C4-2B (cell line): ENCODE measurements at regions not wholly inside any gene's neighbourhood (a gene's known extent, or its start where the extent isn't known, plus 50 kb on each side); places are given as distances from the start of the nearest gene placed in this dataset.

Experiments
- CTCF ChIP-seq: fragments of 450-650 bp; conservative IDR thresholded peaks from 2 replicates; pipeline ENCODE4 v1.5.1; 2017; ENCODE audit warnings: mild to moderate bottlenecking
- ZFX ChIP-seq: fragments of 450-650 bp; IDR thresholded peaks from 2 replicates; pipeline ENCODE4 v1.6.1; 2017

DNA sequence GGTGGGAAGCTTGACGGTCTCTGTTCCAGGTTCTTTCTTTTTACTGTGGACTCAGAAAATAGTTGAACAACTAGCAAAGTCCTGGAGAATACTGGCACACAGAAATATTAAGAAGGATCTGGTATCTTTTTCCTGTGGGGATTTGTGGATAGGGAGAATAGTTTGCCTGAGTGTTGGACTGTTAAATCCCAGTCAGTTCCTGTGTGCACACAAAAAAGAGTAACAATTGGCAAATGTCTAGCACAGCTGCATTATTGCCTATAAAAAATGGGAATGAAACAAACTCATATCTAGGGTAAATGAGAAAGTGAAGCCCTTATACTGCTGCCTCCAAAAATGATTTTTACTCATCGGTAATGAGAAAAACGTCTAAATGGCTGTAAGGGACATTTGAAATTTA, 828.2 kb downstream of the JRKL start:
- TF ChIP-seq CTCF = no peak
- no peak for TF ChIP-seq ZFX
